Activated B cell treated with CpG ODN at 0.5 μM for 24 hours (primary cell): ENCODE measurements at regions not wholly inside any gene's neighbourhood (a gene's known extent, or its start where the extent isn't known, plus 50 kb on each side); places are given as distances from the start of the nearest gene placed in this dataset.

Experiments
- ATAC-seq: fragments of 200-7000 bp; cut with Tn5 transposase; one replicate; pipeline ENCODE4 v1.10.0; 2021; ENCODE audit warnings: low read depth, mild to moderate bottlenecking, moderate library complexity
- CTCF ChIA-PET: fragments of 350-600 bp; sonication (Branson Sonifier 250); formaldehyde crosslinking; loops from one replicate; lab custom pipeline; 2021; ENCODE audit warnings: antibody characterized with exemption; lab: Charles Lee
- POLR2A ChIA-PET: fragments of 350-600 bp; sonication (Branson Sonifier 250); formaldehyde crosslinking; loops from one replicate; lab custom pipeline; 2021; ENCODE audit warnings: antibody characterized with exemption; lab: Charles Lee
- DNase-seq: peaks from one replicate; pipeline ENCODE4 v3.0.0; 2022
- H3K27ac Mint-ChIP-seq: one replicate; pipeline ENCODE4 v1.8.0; 2020; ENCODE audit warnings: mixed read lengths
- H3K27me3 Mint-ChIP-seq: one replicate; pipeline ENCODE4 v1.8.0; 2021; ENCODE audit warnings: mixed read lengths
- H3K36me3 Mint-ChIP-seq: one replicate; pipeline ENCODE4 v1.8.0; 2021; ENCODE audit warnings: low read depth, mixed read lengths
- H3K4me1 Mint-ChIP-seq: one replicate; pipeline ENCODE4 v1.8.0; 2021; ENCODE audit warnings: mixed read lengths
- H3K4me3 Mint-ChIP-seq: one replicate; pipeline ENCODE4 v1.8.0; 2020; ENCODE audit warnings: mild to moderate bottlenecking, mixed read lengths
- H3K9me3 Mint-ChIP-seq: one replicate; pipeline ENCODE4 v1.8.0; 2020; ENCODE audit warnings: mixed read lengths
- intact Hi-C: fragments of 100-400 bp; cut with micrococcal nuclease; formaldehyde crosslinking; loops from one replicate; pipeline ENCODE4 v1.15.1; 2024
- TF ChIP-seq, protein P1 (sequence below): fragments of 200-600 bp; IDR thresholded peaks from one replicate; pipeline ENCODE4 v1.8.0; 2022; ENCODE audit warnings: antibody characterized with exemption, mild to moderate bottlenecking

DNA sequence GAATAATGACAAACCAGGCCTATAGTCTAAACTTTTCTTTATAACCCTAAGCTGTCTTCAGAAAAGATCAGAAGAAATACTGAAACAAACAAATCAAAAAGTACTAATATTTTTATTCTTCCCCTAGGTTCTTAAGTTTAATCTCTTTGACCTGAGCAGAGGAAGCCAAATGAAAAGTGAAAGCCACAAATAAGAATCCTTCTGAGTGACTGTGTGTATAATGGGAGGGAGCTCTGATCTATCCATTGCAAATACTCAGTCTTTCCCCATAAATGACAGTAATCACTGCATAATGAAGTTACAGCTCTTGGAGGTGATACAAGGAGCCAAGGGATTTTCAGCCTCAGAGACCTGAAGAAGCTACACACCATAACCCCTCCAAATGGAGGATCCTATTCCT is 126.9 kb upstream of the ATP10B start:
- ChIA-PET CTCF (no interaction called here), POLR2A (no interaction called here)
- Mint-ChIP-seq H3K36me3 (no peaks in the 10 kb centered on the region), H3K27me3 (peaks cover 6% of the 10 kb centered on the region), H3K9me3 (no peaks in the 10 kb centered on the region), H3K4me1 (no peaks in the 10 kb centered on the region), H3K27ac (no peak overlapping the region), H3K4me3 (no peak overlapping the region)
- intact Hi-C loops: no loop called here
- DNase-seq (no peak), ATAC-seq (no peak)
- TF ChIP-seq, protein P1, sequence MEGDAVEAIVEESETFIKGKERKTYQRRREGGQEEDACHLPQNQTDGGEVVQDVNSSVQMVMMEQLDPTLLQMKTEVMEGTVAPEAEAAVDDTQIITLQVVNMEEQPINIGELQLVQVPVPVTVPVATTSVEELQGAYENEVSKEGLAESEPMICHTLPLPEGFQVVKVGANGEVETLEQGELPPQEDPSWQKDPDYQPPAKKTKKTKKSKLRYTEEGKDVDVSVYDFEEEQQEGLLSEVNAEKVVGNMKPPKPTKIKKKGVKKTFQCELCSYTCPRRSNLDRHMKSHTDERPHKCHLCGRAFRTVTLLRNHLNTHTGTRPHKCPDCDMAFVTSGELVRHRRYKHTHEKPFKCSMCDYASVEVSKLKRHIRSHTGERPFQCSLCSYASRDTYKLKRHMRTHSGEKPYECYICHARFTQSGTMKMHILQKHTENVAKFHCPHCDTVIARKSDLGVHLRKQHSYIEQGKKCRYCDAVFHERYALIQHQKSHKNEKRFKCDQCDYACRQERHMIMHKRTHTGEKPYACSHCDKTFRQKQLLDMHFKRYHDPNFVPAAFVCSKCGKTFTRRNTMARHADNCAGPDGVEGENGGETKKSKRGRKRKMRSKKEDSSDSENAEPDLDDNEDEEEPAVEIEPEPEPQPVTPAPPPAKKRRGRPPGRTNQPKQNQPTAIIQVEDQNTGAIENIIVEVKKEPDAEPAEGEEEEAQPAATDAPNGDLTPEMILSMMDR: no peak

DNA sequence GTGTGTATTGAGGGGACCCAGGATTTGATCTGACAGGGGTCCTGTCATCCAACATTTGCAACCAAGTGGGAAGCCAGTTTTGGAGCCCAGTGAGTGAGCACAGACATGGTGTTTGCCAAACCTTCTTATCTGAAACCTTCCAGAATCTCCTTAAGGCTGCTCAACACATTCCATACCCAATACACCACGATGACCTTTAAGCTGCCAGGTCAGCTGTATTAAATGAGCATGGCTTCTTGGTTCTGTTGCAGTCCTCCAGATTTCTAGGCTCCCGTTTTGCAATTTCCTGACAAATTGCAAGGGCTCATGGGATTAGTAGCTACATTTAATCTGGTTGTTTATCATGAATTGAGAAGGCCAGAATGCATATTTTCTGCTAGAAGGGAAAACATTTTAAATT is 124.2 kb upstream of the ATP10B start:
- CTCF ChIA-PET: no interaction called here
- no peak for ATAC-seq
- TF ChIP-seq, protein P1: no peak
- peaks cover 6% of the 10 kb centered on the region for H3K27me3 Mint-ChIP-seq
- no peak overlapping the region for H3K27ac Mint-ChIP-seq
- H3K9me3 Mint-ChIP-seq: no peaks in the 10 kb centered on the region
- POLR2A ChIA-PET: no interaction called here
- intact Hi-C loops: no loop called here
- no peak overlapping the region for H3K4me3 Mint-ChIP-seq
- DNase-seq: no peak
- H3K36me3 Mint-ChIP-seq: no peaks in the 10 kb centered on the region
- H3K4me1 Mint-ChIP-seq: no peaks in the 10 kb centered on the region

DNA sequence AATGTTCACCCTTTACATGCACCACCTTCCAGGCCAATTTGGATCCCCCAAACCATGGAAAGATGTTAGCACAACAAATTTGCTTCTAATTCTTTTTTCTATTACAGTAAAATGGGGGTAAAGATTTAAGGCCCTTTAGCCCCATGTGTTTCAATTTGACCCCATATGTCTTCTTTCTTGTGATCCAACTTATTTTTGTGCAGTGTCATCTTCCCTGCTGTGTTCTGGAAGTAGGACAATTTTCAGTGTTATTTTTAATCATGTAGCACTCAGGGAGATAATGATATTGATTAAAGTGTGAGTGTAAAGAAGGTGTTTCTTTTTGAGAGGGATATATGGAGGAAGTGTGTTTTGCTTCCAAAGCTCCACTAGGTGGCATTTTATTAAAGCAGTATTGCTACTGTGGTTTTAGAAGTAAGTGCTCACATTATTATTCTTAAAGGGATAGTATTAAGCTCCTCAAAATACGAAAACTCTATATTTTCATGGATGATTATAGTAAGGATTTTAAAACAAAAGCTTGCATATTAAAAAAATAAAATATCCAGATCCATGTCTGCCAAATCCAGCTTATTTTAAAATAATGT is 118.7 kb upstream of the ATP10B start:
- intact Hi-C loops: loop anchor here (5.0 kb wide), 1 partner anchor 533 kb away; no protein-coding TSS in a partner anchor
- ChIA-PET CTCF (no interaction called here), POLR2A (no interaction called here)
- Mint-ChIP-seq H3K27me3 (peaks cover 4% of the 10 kb centered on the region), H3K36me3 (no peaks in the 10 kb centered on the region), H3K4me1 (no peaks in the 10 kb centered on the region), H3K27ac (no peak overlapping the region), H3K4me3 (no peak overlapping the region), H3K9me3 (no peaks in the 10 kb centered on the region)
- no peak for ATAC-seq
- DNase-seq: no peak
- TF ChIP-seq, protein P1: no peak

DNA sequence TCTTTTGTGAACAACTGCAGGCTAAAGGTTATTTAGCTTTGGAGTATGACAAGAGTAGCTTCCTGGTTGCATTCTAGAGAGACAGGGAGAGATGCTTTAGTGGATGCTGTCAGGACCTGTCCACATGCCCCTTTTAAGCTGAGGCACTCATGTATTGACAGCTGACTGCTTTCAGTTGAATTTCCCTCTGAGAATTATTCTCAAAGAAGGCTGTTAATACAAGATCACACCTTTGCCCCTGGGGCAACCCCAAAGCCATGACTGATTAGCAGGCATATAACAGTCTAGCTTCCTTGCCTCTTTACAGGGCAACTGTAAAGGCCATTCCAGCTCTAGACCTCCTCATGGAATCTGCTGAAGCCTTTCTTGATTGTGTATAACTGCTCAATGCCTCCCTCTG is 117.6 kb upstream of the ATP10B start:
- DNase-seq (no peak), ATAC-seq (no peak)
- CTCF ChIA-PET: no interaction called here
- TF ChIP-seq, protein P1: no peak
- POLR2A ChIA-PET: no interaction called here
- Mint-ChIP-seq H3K27me3 (peaks cover 2% of the 10 kb centered on the region), H3K4me1 (no peaks in the 10 kb centered on the region), H3K9me3 (no peaks in the 10 kb centered on the region), H3K36me3 (no peaks in the 10 kb centered on the region), H3K27ac (no peak overlapping the region), H3K4me3 (no peak overlapping the region)
- intact Hi-C loops: loop anchor here (5.0 kb wide), 1 partner anchor 532 kb away; no protein-coding TSS in a partner anchor

DNA sequence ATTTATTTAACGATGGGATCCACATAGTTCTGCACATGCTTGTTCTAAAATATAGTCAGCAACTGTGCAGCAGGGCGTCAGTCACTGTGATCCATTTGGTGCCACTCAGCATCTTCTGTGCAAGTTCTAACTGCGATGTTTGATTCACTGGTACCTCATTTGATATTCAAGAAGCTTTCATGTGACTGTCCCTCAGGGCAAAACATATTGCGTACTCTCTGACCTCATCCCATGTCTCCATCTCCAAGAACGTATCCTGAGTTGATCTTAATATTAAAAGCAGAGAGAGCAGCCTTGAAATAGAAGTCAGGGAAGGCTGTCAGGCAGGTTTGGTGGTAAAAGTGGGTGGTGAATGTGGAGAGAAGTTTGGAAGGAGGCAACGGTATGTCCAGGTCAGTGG is 116.5 kb upstream of the ATP10B start:
- peaks cover 2% of the 10 kb centered on the region for H3K27me3 Mint-ChIP-seq

More for the DNA sequence above, 116.5 kb upstream of the ATP10B start:
- POLR2A ChIA-PET: no interaction called here
- DNase-seq (no peak), ATAC-seq (no peak)
- Mint-ChIP-seq H3K4me1 (no peaks in the 10 kb centered on the region), H3K4me3 (no peak overlapping the region), H3K9me3 (no peaks in the 10 kb centered on the region), H3K36me3 (no peaks in the 10 kb centered on the region), H3K27ac (no peak overlapping the region)
- CTCF ChIA-PET: no interaction called here
- intact Hi-C loops: no loop called here
- TF ChIP-seq, protein P1: no peak
